ENCODE measurements at regions not wholly inside any gene's neighbourhood (a gene's known extent, or its start where the extent isn't known, plus 50 kb on each side); places are given as distances from the start of the nearest gene placed in this dataset.

- Histone ChIP-seq H3K4me3 (no peak overlapping the region), H3K36me3 (no peaks in the 10 kb centered on the region), H3K27ac (no peak overlapping the region), H3K27me3 (no peaks in the 10 kb centered on the region), H3K9me3 (no peaks in the 10 kb centered on the region), H3K4me1 (no peaks in the 10 kb centered on the region)
- intact Hi-C loops (cut with DNase I): no loop called here
- ATAC-seq (no peak), DNase-seq (no peak)
- no peak for TF ChIP-seq CTCF (IDR thresholded peaks at IDR 0.05)
- no peak for TF ChIP-seq POLR2A (IDR thresholded peaks at IDR 0.05)
- 56% methylated on average over 3 of the region's 3 CpGs for WGBS (ENCODE audit: insufficient coverage, low coverage, low lambda C conversion rate, missing lambda C conversion rate)
These were observed 505.8 kb upstream of the TNP1 start for GRCh38 chr2:217365656-217366055.

- no peak overlapping the region for H3K27ac ChIP-seq
- no peaks in the 10 kb centered on the region for H3K4me1 ChIP-seq
- no peak for TF ChIP-seq CTCF (IDR thresholded peaks at IDR 0.05)
- no peak for TF ChIP-seq POLR2A (IDR thresholded peaks at IDR 0.05)
- H3K9me3 ChIP-seq: no peaks in the 10 kb centered on the region
- no peaks in the 10 kb centered on the region for H3K27me3 ChIP-seq
- no peak overlapping the region for H3K4me3 ChIP-seq
- intact Hi-C loops (cut with DNase I): no loop called here
- no peaks in the 10 kb centered on the region for H3K36me3 ChIP-seq
- no peak for DNase-seq
- no peak for ATAC-seq
These were observed 504.4 kb upstream of the TNP1 start for GRCh38 chr2:217364224-217364623.

- H3K27ac ChIP-seq: no peak overlapping the region
- no peaks in the 10 kb centered on the region for H3K36me3 ChIP-seq
- no peaks in the 10 kb centered on the region for H3K4me1 ChIP-seq
- H3K27me3 ChIP-seq: no peaks in the 10 kb centered on the region
- intact Hi-C loops (cut with DNase I): no loop called here
- DNase-seq (no peak), ATAC-seq (no peak)
- TF ChIP-seq CTCF (IDR thresholded peaks at IDR 0.05): no peak
- TF ChIP-seq POLR2A (IDR thresholded peaks at IDR 0.05): no peak
- H3K4me3 ChIP-seq: no peak overlapping the region
- 46% methylated on average over 3 of the region's 3 CpGs for WGBS (ENCODE audit: insufficient coverage, low coverage, low lambda C conversion rate, missing lambda C conversion rate)
- H3K9me3 ChIP-seq: no peaks in the 10 kb centered on the region
These were observed 503.6 kb upstream of the TNP1 start for GRCh38 chr2:217363470-217363869.

GRCh38 chr2:217362710-217363109 is 502.8 kb upstream of the TNP1 start:
- Histone ChIP-seq H3K4me1 (no peaks in the 10 kb centered on the region), H3K9me3 (no peaks in the 10 kb centered on the region), H3K27me3 (no peaks in the 10 kb centered on the region), H3K27ac (no peak overlapping the region), H3K36me3 (no peaks in the 10 kb centered on the region), H3K4me3 (no peak overlapping the region)
- 49% methylated on average over 5 of the region's 5 CpGs for WGBS (ENCODE audit: insufficient coverage, low coverage, low lambda C conversion rate, missing lambda C conversion rate)
- intact Hi-C loops (cut with DNase I): no loop called here
- no peak for TF ChIP-seq CTCF (IDR thresholded peaks at IDR 0.05)
- TF ChIP-seq POLR2A (IDR thresholded peaks at IDR 0.05): no peak
- no peak for ATAC-seq
- no peak for DNase-seq

GRCh38 chr2:217362286-217362685 is 502.4 kb upstream of the TNP1 start:
- ATAC-seq (no peak), DNase-seq (no peak)
- TF ChIP-seq CTCF (IDR thresholded peaks at IDR 0.05) (no peak), POLR2A (IDR thresholded peaks at IDR 0.05) (no peak)
- Histone ChIP-seq H3K4me3 (no peak overlapping the region), H3K4me1 (no peaks in the 10 kb centered on the region), H3K9me3 (no peaks in the 10 kb centered on the region), H3K27me3 (no peaks in the 10 kb centered on the region), H3K27ac (no peak overlapping the region), H3K36me3 (no peaks in the 10 kb centered on the region)
- intact Hi-C loops (cut with DNase I): no loop called here
- WGBS (ENCODE audit: insufficient coverage, low coverage, low lambda C conversion rate, missing lambda C conversion rate): 91% methylated on average over 1 of the region's 1 CpG
